ENCODE measurements at regions not wholly inside any gene's neighbourhood (a gene's known extent, or its start where the extent isn't known, plus 50 kb on each side); places are given as distances from the start of the nearest gene placed in this dataset.

DNA sequence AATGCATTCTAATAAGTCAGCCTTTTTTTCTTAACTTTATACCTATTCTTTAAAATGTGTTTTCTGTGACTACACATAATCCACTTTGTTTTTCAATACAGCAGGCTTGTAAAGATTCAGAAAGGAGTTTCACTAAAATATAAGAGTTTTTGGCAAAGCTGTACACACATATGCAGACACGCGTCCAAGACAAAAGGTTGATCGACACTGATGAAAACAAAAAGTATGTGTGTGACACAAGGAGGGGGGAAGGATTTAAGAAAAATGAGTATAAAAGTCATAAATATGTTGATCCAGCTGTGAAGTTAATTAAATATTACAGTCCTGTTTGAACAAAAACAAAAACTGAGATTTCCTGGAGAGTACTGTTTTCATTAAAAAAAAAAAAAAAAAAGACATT is 294.5 kb upstream of the RARB start:
- Histone ChIP-seq H3K4me1 (replicated peaks in 1 of 2; ENCODE audit: control insufficient read depth in 2 of 2, insufficient read depth in 2 of 2, low read length in 2 of 2) (no peaks in the 10 kb centered on the region), H3K27ac (ENCODE audit: extremely low read depth, low read depth, low read length) (no peak overlapping the region), H3K9me3 (replicated peaks; ENCODE audit: control insufficient read depth, insufficient read depth, low read depth, low read length) (peaks cover 2% of the 10 kb centered on the region; the same call in 1 of the 2 replicates), H3K36me3 (ENCODE audit: control insufficient read depth, insufficient read depth, low read length) (no peaks in the 10 kb centered on the region), H2AFZ (ENCODE audit: low read depth, low read length) (no peak overlapping the region), H3K4me2 (ENCODE audit: insufficient read depth, low read length) (no peak overlapping the region), H3K27me3 (ENCODE audit: control insufficient read depth in 2 of 2, insufficient read depth in 2 of 2, low read length in 2 of 2) (no peaks in the 10 kb centered on the region), H4K20me1 (replicated peaks; ENCODE audit: control insufficient read depth, insufficient read depth, low read length) (no peaks in the 10 kb centered on the region), H3K4me3 (no peak overlapping the region), H3K9ac (ENCODE audit: insufficient read depth in 1 of 2, low read depth in 2 of 2, low read length in 2 of 2) (no peak overlapping the region), H3K9me1 (ENCODE audit: control insufficient read depth, insufficient read depth, low read length) (no peaks in the 10 kb centered on the region), H3K79me2 (ENCODE audit: control insufficient read depth, insufficient read depth, low read length) (no peaks in the 10 kb centered on the region)
- intact Hi-C loops (cut with micrococcal nuclease), result no loop called here
- ATAC-seq, result no peak
- no TSS peak for BruUV-seq (replicated peaks)
- FAIRE-seq, result no peak
- no peak for DNase-seq (ENCODE audit: extremely low read depth in 1 of 4, low spot score in 3 of 4)
- WGBS (ENCODE audit: insufficient coverage, low coverage, missing lambda C conversion rate), result 2% methylated on average over 3 of the region's 3 CpGs
- ChIA-PET CTCF (ENCODE audit: low intra/inter-chr PET ratio) (no interaction called here), POLR2A (no interaction called here)
- in situ Hi-C loops (cut with MboI), result no loop called here
- TF ChIP-seq, protein P1, sequence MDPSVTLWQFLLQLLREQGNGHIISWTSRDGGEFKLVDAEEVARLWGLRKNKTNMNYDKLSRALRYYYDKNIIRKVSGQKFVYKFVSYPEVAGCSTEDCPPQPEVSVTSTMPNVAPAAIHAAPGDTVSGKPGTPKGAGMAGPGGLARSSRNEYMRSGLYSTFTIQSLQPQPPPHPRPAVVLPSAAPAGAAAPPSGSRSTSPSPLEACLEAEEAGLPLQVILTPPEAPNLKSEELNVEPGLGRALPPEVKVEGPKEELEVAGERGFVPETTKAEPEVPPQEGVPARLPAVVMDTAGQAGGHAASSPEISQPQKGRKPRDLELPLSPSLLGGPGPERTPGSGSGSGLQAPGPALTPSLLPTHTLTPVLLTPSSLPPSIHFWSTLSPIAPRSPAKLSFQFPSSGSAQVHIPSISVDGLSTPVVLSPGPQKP (CRISPR knock-in tag; IDR thresholded peaks at IDR 0.05), result no peak
- TF ChIP-seq LEF1 (IDR thresholded peaks at IDR 0.05) (no peak), SOX6 (IDR thresholded peaks at IDR 0.05) (no peak), KLF1 (tag; IDR thresholded peaks at IDR 0.05) (no peak), GATA2 (CRISPR knock-in tag; IDR thresholded peaks at IDR 0.05) (no peak), BDP1 (IDR thresholded peaks at IDR 0.05; ENCODE audit: insufficient read depth, insufficient read length) (no peak), HMGN3 (IDR thresholded peaks at IDR 0.05; ENCODE audit: borderline replicate concordance, extremely low read depth, insufficient read length, low read depth, low read length) (no peak), ZNF212 (CRISPR knock-in tag; IDR thresholded peaks at IDR 0.05) (no peak), CC2D1A (IDR thresholded peaks at IDR 0.05) (no peak), POLR3G (IDR thresholded peaks at IDR 0.05; ENCODE audit: extremely low read depth, insufficient read length, insufficient replicate concordance) (no peak), ZBED1 (IDR thresholded peaks at IDR 0.05) (no peak), ZNF695 (CRISPR knock-in tag; IDR thresholded peaks at IDR 0.05) (no peak), ZNF507 (tag; conservative IDR thresholded peaks at IDR 0.05) (no peak), NONO (IDR thresholded peaks at IDR 0.05; ENCODE audit: low read depth in 2 of 2, low read length in 1 of 2) (no peak), ARID1B (IDR thresholded peaks at IDR 0.05) (no peak)
- TF ChIP-seq, protein P2, sequence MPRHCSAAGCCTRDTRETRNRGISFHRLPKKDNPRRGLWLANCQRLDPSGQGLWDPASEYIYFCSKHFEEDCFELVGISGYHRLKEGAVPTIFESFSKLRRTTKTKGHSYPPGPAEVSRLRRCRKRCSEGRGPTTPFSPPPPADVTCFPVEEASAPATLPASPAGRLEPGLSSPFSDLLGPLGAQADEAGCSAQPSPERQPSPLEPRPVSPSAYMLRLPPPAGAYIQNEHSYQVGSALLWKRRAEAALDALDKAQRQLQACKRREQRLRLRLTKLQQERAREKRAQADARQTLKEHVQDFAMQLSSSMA (CRISPR knock-in tag; IDR thresholded peaks at IDR 0.05), result no peak
- TF ChIP-seq, protein P3, sequence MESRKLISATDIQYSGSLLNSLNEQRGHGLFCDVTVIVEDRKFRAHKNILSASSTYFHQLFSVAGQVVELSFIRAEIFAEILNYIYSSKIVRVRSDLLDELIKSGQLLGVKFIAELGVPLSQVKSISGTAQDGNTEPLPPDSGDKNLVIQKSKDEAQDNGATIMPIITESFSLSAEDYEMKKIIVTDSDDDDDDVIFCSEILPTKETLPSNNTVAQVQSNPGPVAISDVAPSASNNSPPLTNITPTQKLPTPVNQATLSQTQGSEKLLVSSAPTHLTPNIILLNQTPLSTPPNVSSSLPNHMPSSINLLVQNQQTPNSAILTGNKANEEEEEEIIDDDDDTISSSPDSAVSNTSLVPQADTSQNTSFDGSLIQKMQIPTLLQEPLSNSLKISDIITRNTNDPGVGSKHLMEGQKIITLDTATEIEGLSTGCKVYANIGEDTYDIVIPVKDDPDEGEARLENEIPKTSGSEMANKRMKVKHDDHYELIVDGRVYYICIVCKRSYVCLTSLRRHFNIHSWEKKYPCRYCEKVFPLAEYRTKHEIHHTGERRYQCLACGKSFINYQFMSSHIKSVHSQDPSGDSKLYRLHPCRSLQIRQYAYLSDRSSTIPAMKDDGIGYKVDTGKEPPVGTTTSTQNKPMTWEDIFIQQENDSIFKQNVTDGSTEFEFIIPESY (CRISPR knock-in tag; IDR thresholded peaks at IDR 0.05), result no peak
- TF ChIP-seq, protein P4, sequence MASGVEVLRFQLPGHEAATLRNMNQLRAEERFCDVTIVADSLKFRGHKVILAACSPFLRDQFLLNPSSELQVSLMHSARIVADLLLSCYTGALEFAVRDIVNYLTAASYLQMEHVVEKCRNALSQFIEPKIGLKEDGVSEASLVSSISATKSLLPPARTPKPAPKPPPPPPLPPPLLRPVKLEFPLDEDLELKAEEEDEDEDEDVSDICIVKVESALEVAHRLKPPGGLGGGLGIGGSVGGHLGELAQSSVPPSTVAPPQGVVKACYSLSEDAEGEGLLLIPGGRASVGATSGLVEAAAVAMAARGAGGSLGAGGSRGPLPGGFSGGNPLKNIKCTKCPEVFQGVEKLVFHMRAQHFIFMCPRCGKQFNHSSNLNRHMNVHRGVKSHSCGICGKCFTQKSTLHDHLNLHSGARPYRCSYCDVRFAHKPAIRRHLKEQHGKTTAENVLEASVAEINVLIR (CRISPR knock-in tag; IDR thresholded peaks at IDR 0.05), result no peak

All from K562 (cell line).